GDM1 (cell line): ENCODE measurements at regions not wholly inside any gene's neighbourhood (a gene's known extent, or its start where the extent isn't known, plus 50 kb on each side); places are given as distances from the start of the nearest gene placed in this dataset.
"Not testable (repeated sequence)": the region's sequence is repeated elsewhere in the genome, so short reads cannot be mapped to it uniquely, and the experiment has no call there.

ENCODE experiments used
- DNase-seq: peaks from one replicate; lab custom pipeline; 2025; lab: John Stamatoyannopoulos, UW

DNA sequence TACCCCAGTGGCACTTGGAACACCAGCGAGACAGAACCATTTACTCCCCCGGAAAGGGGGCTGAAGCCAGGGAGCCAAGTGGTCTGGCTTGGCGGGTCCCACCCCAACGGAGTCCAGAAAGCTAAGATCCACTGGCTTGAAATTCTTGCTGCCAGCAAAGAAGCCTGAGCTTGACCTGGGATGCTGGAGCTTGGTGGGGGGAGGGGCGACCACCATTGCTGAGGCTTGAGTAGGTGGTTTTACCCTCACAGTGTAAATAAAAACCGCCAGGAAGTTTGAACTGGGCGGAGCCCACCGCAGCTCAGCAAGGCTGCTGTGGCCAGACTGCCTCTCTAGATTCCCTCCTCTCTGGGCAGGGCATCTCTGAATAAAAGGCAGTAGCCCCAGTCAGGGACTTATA is 62.8 kb downstream of the RPS24 start:
- DNase-seq = not testable (repeated sequence)

GRCh38 chr10:78102593-78102992 is 68.9 kb downstream of the RPS24 start:
- not testable (repeated sequence) for DNase-seq

DNA sequence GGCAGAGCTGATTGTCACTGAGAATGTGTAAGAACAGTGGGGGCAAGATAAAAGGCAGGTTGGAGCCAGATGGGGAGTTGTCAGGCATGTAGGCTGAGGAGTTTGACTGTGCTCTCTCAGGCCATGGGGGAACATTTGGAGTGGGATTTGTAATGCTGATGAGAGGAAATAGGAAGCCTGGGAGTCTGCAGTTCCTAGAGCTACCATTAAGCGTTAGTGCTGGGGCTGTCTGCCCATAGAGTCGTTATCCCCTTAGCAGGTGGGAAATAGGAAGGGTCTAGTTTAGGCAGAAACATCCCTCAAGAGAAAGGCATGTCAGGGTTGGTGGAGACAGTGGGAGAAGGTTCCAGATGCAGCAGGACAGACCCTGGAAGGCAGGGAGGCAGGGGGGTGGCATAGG is 75.5 kb downstream of the RPS24 start:
- no peak for DNase-seq

- DNase-seq = no peak
These were observed 81.6 kb downstream of the RPS24 start for GRCh38 chr10:78115135-78115853.

- no peak for DNase-seq
These were observed 82.7 kb downstream of the RPS24 start for GRCh38 chr10:78116361-78116760.

GRCh38 chr10:78118591-78118990 is 84.9 kb downstream of the RPS24 start:
- DNase-seq = no peak

GRCh38 chr10:78121801-78122200 is 88.1 kb downstream of the RPS24 start:
- no peak for DNase-seq

DNA sequence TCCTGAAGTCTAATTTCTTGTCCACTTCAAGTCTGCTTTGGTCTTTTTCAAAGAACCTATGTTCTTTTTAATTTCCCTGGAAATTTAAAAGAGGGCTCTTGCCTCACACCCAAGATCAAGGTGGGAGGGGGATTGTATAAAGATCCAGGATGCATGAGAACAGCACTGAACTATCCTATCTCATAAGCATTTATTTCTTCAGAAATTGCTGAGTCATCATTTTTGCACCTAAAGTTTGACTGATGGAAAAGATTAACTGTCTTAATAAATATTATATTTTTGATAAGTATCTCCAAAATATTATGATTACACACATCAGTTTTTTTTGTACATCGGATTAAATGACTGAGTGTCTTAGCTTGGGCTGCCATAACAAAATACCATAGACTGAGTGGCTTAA is 90.5 kb downstream of the RPS24 start:
- no peak for DNase-seq

GRCh38 chr10:78129211-78129610 is 95.5 kb downstream of the RPS24 start:
- DNase-seq = no peak

DNA sequence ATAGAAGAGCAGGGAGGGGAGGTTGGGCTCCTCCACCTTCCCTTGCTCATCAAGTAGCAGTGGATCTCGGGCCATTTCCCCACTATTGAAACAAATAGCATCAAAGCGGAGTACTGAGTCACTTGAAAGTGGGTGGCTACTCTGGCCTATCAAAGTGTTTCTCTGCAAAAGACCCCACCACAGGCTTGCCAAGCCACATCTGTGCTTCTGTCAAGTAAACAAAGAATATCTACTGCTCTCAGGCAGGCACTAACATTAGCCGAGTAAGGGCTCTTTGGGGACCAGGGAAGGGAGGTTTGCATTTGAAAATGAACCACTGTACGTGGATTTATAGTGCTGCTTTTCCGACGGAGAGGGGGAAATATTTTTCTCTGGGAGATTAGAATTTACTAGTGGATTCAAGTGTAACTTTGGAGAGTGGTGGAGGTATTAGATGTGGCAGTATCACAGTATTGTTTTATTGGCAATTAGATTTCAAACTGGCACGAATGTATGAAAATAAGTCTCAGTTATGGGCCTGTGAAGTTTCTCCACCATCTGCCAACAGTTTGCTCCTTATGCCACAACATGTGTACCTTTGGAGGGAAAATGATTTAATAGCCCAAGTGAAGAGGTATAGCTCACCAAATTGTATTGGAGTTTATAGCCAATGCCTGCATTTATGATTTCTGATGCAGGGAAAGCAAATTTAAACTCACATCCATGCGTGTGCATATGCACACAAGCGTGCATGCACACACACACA is 97.5 kb downstream of the RPS24 start:
- DNase-seq = no peak

GRCh38 chr10:78134773-78135306 is 101.2 kb downstream of the RPS24 start:
- DNase-seq = no peak

DNA sequence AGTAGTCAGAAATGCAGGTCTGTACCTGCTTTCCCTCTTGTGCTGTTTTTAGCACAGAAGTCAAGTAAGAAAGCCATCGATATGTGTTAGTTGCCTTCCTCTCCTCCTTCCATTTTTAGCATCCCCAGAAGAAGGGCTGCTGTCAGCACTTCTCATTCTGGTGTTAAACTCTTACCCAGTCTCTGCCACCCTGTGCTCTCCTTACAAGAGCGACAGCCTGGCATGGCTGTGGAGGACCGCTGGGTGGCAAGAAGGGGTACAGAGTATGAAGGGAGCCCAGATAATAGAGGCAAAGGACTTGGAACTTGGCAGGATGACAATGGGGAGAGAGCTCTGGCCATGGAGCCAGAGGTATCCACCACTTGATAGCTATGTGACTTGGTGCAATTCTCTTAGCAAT is 103.5 kb downstream of the RPS24 start:
- DNase-seq = no peak

GRCh38 chr10:78139341-78139740 is 105.7 kb downstream of the RPS24 start:
- DNase-seq = no peak

GRCh38 chr10:78140066-78140630 is 106.5 kb downstream of the RPS24 start:
- no peak for DNase-seq

DNA sequence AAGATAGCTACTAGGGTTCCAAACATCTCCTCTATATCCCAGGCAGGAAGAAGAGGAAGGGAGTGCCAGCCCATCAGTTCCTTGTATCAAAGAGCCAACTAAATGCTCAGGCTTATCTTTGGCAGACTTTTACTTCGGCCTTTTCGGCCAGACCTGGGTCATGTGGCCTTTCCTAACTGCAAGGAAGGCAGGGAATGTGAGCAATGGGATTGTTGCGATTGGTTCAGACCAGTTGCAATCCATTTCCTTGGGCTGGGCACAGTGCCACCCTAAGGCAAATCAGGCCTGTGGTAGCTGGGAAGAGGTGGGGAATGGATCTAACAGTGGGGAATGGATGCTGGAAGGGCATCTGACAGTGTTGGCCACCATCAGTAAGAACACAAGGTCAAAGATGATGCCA is 109.9 kb downstream of the RPS24 start:
- no peak for DNase-seq

- DNase-seq = no peak
These were observed 112.5 kb downstream of the RPS24 start for GRCh38 chr10:78146200-78146599.

- no peak for DNase-seq
These were observed 113.5 kb downstream of the RPS24 start for GRCh38 chr10:78147202-78147601.

DNA sequence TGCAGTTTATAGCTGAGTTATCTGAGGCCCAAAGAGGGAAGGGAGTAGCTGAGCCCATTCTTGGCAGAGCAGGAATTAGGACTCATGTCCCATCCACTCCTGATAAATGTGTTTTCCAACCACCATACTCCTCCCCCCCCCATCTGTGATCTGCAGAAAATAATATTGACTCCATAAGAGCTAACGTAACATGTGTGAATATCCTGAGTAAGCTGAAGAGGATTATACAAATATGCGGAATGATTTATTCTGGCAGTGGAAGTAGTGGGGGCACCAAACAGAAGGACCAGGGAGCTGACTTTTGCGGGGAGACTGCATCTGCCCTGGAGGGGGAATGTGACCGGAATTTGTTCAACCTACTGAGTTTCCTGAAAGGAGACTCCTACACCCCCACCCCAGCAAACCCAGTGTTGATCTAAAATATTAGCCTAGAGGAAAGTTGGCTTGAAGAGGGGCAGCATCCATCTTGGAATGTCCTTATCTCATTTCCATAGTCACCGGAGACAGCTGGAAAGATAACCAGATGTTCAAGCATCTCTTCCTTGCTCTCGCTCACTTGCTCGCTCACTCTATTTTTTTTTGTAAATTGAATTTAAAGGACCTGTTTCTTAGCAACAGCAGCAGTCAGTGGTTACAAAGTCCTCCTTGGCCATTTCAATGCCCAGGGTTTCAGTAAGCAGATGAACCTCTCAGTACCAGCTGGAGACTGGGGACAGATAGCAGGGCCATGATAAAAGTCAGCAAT is 114.7 kb downstream of the RPS24 start:
- DNase-seq = no peak

GRCh38 chr10:78148961-78149612 is 115.4 kb downstream of the RPS24 start:
- no peak for DNase-seq

DNA sequence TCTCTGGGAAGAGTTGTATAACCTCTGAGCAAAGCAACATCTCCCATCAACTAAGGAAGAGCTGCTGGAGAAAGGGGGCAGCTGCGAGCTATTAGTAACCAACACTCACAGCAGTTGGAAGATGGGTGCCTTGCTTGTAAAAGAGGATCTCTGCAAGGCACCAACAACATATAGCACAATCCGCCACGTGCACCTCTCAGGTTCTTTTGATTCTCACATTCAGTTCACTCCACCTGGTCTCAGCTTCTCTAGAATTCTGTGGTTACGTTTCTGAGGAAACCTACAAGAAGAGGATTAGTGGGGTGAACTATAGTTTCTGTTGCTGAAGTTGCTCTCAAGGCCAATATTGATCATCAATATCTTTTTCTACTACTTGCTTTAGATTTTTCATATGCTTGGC is 117.1 kb downstream of the RPS24 start:
- DNase-seq = no peak

DNA sequence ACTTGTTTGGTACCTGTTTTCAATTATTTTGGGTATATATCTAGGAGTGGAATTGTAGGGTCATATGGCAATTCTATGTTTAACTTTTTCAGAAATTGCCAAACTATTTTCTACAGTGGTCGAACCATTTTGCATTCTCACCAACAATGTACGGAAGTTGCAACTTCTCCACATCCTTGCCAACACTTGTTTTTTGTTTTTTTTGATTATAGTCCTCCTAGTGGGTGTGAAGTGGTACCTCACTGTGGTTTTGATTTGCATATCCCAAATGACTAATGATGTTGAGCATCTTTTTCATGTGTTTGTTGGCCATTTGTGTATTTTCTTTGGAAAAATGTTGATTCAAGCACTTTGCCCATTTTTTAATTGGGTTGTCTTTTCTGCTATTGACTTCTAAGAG is 122.1 kb downstream of the RPS24 start:
- DNase-seq = no peak

DNA sequence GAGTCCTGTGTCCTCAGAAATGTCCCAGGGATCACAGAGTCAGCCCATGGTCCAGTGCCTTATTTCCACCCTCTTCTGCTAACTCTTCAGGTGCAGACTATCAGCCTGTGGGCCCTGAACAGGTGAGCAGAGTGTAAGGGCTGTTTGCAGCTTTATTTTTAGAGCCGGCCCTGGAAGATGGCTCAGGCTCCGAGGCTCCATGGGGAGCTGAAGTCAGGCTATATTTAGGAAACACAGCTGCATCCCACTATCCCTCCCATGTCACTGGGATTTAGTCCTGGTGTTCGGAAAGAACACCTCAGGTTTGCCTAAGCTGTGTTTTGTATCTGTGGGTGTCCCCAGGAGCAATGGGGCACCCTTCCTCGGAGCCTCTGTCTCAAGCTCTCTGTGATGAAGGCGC is 126.9 kb downstream of the RPS24 start:
- DNase-seq = no peak
